CD4-positive, alpha-beta T cell treated with Interleukin-12 subunit alpha and Interleukin-12 subunit beta, for 1 hour (primary cell): ENCODE measurements at regions not wholly inside any gene's neighbourhood (a gene's known extent, or its start where the extent isn't known, plus 50 kb on each side); places are given as distances from the start of the nearest gene placed in this dataset.

Experiments
- DNase-seq: peaks from one replicate; pipeline ENCODE4 v3.0.0-alpha.2; 2020

GRCh38 chr15:93861956-93862741, 369.2 kb upstream of the MCTP2 start:
- no peak for DNase-seq

GRCh38 chr15:93861413-93861812, 369.9 kb upstream of the MCTP2 start:
- no peak for DNase-seq

- DNase-seq: no peak
Measured at GRCh38 chr15:93860701-93861100, 370.7 kb upstream of the MCTP2 start.

GRCh38 chr15:93859176-93859575, 372.2 kb upstream of the MCTP2 start:
- no peak for DNase-seq

- DNase-seq: no peak
Measured at GRCh38 chr15:93855181-93855826, 376.1 kb upstream of the MCTP2 start.

GRCh38 chr15:93854088-93854487, 377.3 kb upstream of the MCTP2 start:
- DNase-seq: no peak

- no peak for DNase-seq
Measured at GRCh38 chr15:93852761-93853160, 378.6 kb upstream of the MCTP2 start.

GRCh38 chr15:93848490-93848889, 382.9 kb upstream of the MCTP2 start:
- no peak for DNase-seq

- DNase-seq: no peak
Measured at GRCh38 chr15:93848076-93848475, 383.3 kb upstream of the MCTP2 start.

GRCh38 chr15:93846148-93846547, 385.2 kb upstream of the MCTP2 start:
- no peak for DNase-seq

GRCh38 chr15:93837450-93837849, 393.9 kb upstream of the MCTP2 start:
- DNase-seq: no peak

- DNase-seq: no peak
Measured at GRCh38 chr15:93835344-93835743, 396.0 kb upstream of the MCTP2 start.

GRCh38 chr15:93831641-93832040, 399.7 kb upstream of the MCTP2 start:
- DNase-seq: no peak

GRCh38 chr15:93830221-93831080, 400.9 kb upstream of the MCTP2 start:
- DNase-seq: no peak

- DNase-seq: no peak
Measured at GRCh38 chr15:93829115-93829870, 402.1 kb upstream of the MCTP2 start.

GRCh38 chr15:93826790-93827189, 404.6 kb upstream of the MCTP2 start:
- DNase-seq: no peak

- no peak for DNase-seq
Measured at GRCh38 chr15:93826293-93826692, 405.1 kb upstream of the MCTP2 start.

GRCh38 chr15:93825682-93826081, 405.7 kb upstream of the MCTP2 start:
- no peak for DNase-seq

- DNase-seq: no peak
Measured at GRCh38 chr15:93823971-93824913, 407.1 kb upstream of the MCTP2 start.

- no peak for DNase-seq
Measured at GRCh38 chr15:93820566-93820965, 410.8 kb upstream of the MCTP2 start.

GRCh38 chr15:93819826-93820225, 411.5 kb upstream of the MCTP2 start:
- no peak for DNase-seq

GRCh38 chr15:93816815-93817214, 414.5 kb upstream of the MCTP2 start:
- DNase-seq: no peak
